Lower leg skin (tissue), 3 donors: ENCODE measurements at regions not wholly inside any gene's neighbourhood (a gene's known extent, or its start where the extent isn't known, plus 50 kb on each side); places are given as distances from the start of the nearest gene placed in this dataset.

Source experiments
- CTCF ChIP-seq, 3 donors: fragments of 450-650 bp; IDR thresholded peaks; one replicate each; pipeline ENCODE4 v1.5.1; 2016; ENCODE audit warnings: antibody characterized with exemption in 3 of 3, mild to moderate bottlenecking in 3 of 3, moderate library complexity in 2 of 3
- POLR2A ChIP-seq, 2 donors: fragments of 450-650 bp; IDR thresholded peaks; one replicate each; pipeline ENCODE4 v1.6.1; 2016 to 2017; ENCODE audit warnings: antibody characterized with exemption in 2 of 2, mild to moderate bottlenecking in 1 of 2, moderate library complexity in 1 of 2

- no peak for TF ChIP-seq CTCF (IDR thresholded peaks at IDR 0.05)
- TF ChIP-seq POLR2A (IDR thresholded peaks at IDR 0.05), result no peak
Observed at GRCh38 chr15:79675982-79676381, 220.8 kb downstream of the MTHFS start.
